Ascending aorta (tissue), 2 donors: ENCODE measurements at regions not wholly inside any gene's neighbourhood (a gene's known extent, or its start where the extent isn't known, plus 50 kb on each side); places are given as distances from the start of the nearest gene placed in this dataset.

Source experiments
- DNase-seq, 2 donors: peaks; one replicate each; pipeline ENCODE4 v3.0.0-alpha.2; 2019; ENCODE audit warnings: low spot score in 2 of 2
- H3K27ac ChIP-seq, 2 donors: fragments of 200-600 bp; sonication (generic); one replicate each; pipeline ENCODE4 v1.5.1; 2016 to 2017; ENCODE audit warnings: mild to moderate bottlenecking in 1 of 2
- H3K27me3 ChIP-seq: fragments of 200-600 bp; sonication (generic); one replicate; pipeline ENCODE4 v1.5.1; 2017
- H3K36me3 ChIP-seq, 2 donors: fragments of 200-600 bp; sonication (generic); one replicate each; pipeline ENCODE4 v1.5.1; 2016
- H3K4me1 ChIP-seq, 2 donors: fragments of 200-600 bp; sonication (generic); one replicate each; pipeline ENCODE4 v1.5.1; 2016 to 2017; ENCODE audit warnings: mild to moderate bottlenecking in 1 of 2
- H3K4me3 ChIP-seq, 2 donors: fragments of 200-600 bp; sonication (generic); one replicate each; pipeline ENCODE4 v1.5.1; 2016 to 2017; ENCODE audit warnings: mild to moderate bottlenecking in 1 of 2
- H3K9me3 ChIP-seq, 2 donors: fragments of 200-600 bp; sonication (generic); one replicate each; pipeline ENCODE4 v1.5.1; 2016
- intact Hi-C: fragments of 100-400 bp; cut with DNase I; formaldehyde crosslinking; loops from one replicate; pipeline ENCODE4 v1.15.1; 2023
- TF ChIP-seq, protein P1 (sequence below), 3 experiments: fragments of 200-600 bp in 2 of 3; fragments of 450-650 bp in 1 of 3; sonication (generic) in 2 of 3; IDR thresholded peaks; one replicate each; pipeline ENCODE4 v1.5.1; 2016 to 2019; ENCODE audit warnings: antibody characterized with exemption in 3 of 3, mild to moderate bottlenecking in 1 of 3, moderate library complexity in 1 of 3

GRCh38 chr11:134784568-134784967 lies 372.5 kb upstream of the B3GAT1 start:
- TF ChIP-seq, protein P1, sequence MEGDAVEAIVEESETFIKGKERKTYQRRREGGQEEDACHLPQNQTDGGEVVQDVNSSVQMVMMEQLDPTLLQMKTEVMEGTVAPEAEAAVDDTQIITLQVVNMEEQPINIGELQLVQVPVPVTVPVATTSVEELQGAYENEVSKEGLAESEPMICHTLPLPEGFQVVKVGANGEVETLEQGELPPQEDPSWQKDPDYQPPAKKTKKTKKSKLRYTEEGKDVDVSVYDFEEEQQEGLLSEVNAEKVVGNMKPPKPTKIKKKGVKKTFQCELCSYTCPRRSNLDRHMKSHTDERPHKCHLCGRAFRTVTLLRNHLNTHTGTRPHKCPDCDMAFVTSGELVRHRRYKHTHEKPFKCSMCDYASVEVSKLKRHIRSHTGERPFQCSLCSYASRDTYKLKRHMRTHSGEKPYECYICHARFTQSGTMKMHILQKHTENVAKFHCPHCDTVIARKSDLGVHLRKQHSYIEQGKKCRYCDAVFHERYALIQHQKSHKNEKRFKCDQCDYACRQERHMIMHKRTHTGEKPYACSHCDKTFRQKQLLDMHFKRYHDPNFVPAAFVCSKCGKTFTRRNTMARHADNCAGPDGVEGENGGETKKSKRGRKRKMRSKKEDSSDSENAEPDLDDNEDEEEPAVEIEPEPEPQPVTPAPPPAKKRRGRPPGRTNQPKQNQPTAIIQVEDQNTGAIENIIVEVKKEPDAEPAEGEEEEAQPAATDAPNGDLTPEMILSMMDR (IDR thresholded peaks at IDR 0.05) = no peak
- DNase-seq = no peak
- intact Hi-C loops = no loop called here

DNA sequence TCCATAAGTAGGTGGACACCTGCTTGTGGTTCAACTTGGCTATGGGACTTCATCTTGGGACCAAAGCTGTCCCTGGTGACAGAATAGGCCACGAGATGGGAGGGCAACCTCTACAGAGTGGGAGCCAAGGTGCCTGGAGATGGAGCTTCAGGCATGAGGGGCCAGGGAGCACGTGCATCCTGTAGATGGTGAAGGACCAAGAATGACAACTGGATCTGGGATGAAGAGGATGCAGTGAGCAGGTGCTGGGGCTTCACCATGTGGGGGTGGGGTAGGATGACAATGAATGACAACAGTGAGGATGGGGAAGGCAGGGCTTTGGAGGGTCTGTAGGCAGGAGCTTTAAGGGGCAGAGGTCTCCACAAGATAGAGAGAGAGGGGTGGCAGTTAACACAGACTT lies 372.0 kb upstream of the B3GAT1 start:
- DNase-seq = no peak
- peaks cover 0 to 3% of the 10 kb centered on the region in 2 donors for H3K4me1 ChIP-seq
- no peaks in the 10 kb centered on the region for H3K9me3 ChIP-seq
- no peaks in the 10 kb centered on the region for H3K36me3 ChIP-seq
- H3K4me3 ChIP-seq = no peak overlapping the region
- H3K27me3 ChIP-seq = no peaks in the 10 kb centered on the region
- intact Hi-C loops = no loop called here
- TF ChIP-seq, protein P1 (IDR thresholded peaks at IDR 0.05) = no peak
- H3K27ac ChIP-seq = peak overlapping the region in 1 of 2 donors; percentile 20

More at GRCh38 chr11:134784568-134784967, 372.5 kb upstream of the B3GAT1 start:
- Histone ChIP-seq H3K4me1 (peaks cover 0 to 3% of the 10 kb centered on the region in 2 donors), H3K27ac (no peak overlapping the region), H3K27me3 (no peaks in the 10 kb centered on the region), H3K4me3 (no peak overlapping the region), H3K36me3 (no peaks in the 10 kb centered on the region), H3K9me3 (no peaks in the 10 kb centered on the region)

GRCh38 chr11:134783234-134783633 lies 371.2 kb upstream of the B3GAT1 start:
- Histone ChIP-seq H3K27me3 (no peaks in the 10 kb centered on the region), H3K9me3 (no peaks in the 10 kb centered on the region), H3K4me1 (peaks cover 0 to 3% of the 10 kb centered on the region in 2 donors), H3K36me3 (no peaks in the 10 kb centered on the region), H3K4me3 (no peak overlapping the region), H3K27ac (peak overlapping the region in 1 of 2 donors; percentile 20)
- TF ChIP-seq, protein P1 (IDR thresholded peaks at IDR 0.05) = no peak
- intact Hi-C loops = no loop called here
- DNase-seq = no peak

- Histone ChIP-seq H3K9me3 (no peaks in the 10 kb centered on the region), H3K4me1 (peaks cover 0 to 3% of the 10 kb centered on the region in 2 donors), H3K36me3 (no peaks in the 10 kb centered on the region), H3K4me3 (no peak overlapping the region), H3K27me3 (no peaks in the 10 kb centered on the region), H3K27ac (peak overlapping the region in 1 of 2 donors; percentile 29)
- intact Hi-C loops = no loop called here
- TF ChIP-seq, protein P1 (IDR thresholded peaks at IDR 0.05) = no peak
- DNase-seq = no peak
Measured at GRCh38 chr11:134781380-134781866, 369.4 kb upstream of the B3GAT1 start.

GRCh38 chr11:134780486-134781147 lies 368.6 kb upstream of the B3GAT1 start:
- TF ChIP-seq, protein P1 (IDR thresholded peaks at IDR 0.05) = no peak
- Histone ChIP-seq H3K4me1 (peaks cover 0 to 3% of the 10 kb centered on the region in 2 donors), H3K4me3 (no peak overlapping the region), H3K9me3 (no peaks in the 10 kb centered on the region), H3K27me3 (no peaks in the 10 kb centered on the region), H3K36me3 (no peaks in the 10 kb centered on the region), H3K27ac (peak overlapping the region in 1 of 2 donors; percentile 36)
- DNase-seq = no peak
- intact Hi-C loops = no loop called here
